ENCODE measurements at regions not wholly inside any gene's neighbourhood (a gene's known extent, or its start where the extent isn't known, plus 50 kb on each side); places are given as distances from the start of the nearest gene placed in this dataset.

DNA sequence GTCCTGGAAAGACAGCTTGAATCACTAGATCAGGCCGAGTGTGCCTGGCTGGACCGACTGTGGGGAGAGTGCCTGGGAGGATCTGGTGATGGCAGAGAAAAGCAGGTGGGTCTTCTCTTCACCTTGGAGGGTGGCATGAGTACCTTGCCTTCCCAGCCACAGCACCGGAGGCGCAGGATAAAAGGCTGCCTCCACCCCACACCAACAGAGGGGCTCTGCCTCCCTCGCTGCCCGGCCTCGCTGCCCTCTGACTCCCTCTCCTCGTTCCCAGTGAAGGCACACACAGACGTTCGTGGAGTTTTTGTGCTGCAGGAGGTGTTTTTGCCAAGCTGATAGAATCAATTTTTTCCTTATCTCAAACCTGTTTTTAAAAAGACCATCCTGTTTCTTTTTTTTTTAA is 71.4 kb upstream of the HAAO start:
- no peak for DNase-seq

DNA sequence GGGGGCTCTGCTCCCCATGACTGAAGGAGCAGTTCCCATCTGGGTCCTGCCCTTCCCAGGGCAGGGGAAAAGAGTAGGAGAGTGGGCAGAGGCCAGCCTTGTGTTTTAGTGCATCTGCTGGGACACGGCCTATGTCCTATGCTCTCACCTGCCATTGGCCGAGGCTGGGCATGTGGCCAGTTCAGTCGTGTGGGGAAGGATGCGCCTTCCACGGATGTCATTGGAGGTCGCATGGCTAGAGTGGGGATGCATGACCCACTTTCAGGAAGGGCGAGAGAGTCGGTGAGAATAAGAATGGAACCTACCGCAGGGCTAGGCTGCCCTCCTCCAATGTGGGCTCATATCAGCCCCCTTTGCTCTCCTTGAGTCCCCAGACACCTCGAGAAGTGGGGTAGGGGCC is 70.9 kb upstream of the HAAO start:
- no peak for DNase-seq

DNA sequence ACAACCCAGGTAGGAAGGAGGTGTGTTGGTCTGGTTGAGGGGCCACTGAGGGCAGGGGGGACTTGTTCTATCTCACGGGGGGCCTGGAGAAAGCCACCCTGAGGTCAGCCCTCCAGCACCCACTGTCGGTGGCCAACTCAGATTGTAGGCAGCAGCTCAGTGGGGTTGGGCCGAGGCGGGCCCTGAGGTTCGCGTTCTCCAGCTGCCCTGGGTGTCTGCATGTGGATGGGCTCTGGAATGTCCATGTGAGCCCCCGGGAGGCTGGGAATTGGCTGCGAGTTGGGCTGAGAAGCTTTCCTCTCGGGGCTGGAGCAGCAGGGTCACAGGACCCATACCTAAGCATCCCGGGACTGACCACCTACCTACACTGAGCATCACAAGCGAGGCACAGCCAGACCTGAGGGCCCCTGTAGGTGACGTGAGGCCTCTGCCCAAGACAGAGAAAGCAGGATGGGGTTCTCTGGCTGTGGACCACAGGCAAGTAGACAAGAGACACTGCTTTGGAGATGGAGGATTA is 70.3 kb upstream of the HAAO start:
- DNase-seq = no peak

DNA sequence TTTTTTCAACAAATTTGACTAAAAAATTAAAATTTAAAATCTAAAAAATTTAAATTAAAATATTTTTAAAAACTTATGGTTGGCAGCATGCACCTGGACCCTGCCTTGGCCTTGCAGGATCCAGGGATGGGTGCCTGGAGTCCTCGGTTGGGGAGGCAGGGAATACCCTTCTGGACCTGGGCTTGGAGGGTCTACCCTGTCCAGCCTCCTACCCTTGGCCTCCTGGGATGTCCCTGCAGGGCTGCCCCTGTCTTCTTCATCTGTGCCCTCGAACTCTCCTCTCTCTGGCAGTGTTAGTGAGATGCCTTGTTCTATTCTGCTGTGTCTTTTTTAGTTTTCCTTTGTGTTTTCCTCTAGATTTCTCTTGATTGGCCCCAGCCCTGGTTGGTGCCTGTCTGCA is 68.9 kb upstream of the HAAO start:
- DNase-seq = no peak

DNA sequence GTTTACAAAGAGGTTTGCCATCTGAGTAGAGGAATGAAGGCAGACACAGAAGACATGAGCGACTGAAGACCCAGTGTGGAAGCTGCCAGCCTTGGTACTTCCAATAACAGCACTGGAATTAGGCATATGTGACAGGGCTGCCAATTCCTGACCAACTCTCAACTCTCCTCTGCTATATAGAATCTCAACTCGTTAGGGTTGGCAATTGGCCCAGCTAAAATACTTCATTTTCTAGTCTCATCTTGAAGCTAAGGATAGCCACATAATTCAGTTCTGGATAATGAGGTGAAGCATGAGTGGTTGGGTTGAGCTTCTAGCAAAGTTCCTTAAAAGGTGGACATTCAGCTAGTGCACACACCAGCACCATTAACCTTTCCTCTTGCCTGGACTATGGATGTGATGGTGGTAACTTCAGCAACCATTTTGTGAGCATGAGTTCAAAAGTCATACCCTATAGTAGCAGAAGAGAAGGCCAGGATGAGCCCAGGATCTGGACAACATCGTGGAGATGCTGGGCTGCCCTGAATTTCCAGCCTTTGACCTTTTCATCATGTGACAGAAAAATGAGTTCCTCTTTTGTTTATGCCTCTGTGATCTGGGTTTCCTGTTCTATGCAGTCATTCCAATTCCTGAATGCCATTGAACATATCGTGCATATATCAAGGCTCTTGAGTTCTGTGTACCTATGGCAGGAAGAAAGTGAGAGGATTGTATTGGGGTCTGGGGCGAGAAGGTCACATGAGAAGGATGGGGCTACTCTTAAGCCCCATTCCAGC is 68.1 kb upstream of the HAAO start:
- DNase-seq = no peak

DNA sequence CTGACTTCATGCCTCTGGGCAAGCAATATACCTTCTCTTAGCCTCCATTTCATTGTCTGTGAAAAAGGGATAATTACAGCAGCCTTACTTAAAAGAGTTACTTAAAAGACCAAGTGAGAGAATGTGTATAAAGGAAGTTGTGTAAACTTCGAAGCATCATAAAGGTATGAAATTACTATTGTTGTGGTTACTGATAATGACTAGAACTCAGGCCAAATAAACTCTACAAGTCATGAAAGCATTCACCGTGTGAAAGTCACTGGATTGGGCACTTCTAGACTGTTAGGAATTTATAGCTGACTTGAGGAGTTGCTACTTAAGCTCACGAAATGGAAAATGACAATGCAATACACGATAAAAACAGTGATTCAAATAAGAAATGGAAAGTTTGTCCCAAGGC is 67.4 kb upstream of the HAAO start:
- DNase-seq = no peak

DNA sequence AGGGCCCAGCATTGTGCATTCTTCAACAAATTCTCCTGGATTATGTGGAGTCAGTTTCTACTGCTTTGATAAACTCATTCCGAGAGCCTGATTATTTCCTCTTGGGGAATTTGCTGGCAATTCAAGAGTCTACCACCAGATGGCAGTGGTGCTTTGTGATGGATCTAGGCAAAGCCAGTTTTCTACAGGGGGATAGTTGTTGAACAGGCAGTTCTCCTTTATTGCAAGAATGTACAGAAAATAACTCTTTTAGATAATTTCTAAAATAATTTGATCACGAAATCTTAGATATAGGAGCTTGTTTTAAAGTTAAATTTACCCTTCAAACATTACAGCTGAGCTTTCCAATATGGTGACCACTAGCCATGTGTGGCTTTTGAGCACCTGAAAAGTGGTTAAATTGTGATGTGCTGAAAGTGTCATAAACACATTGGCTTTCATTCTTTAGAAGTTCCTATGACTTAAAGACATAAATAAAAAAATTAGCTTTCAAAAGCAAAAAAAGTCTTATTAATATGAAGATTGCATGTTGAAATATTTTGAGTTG is 66.7 kb upstream of the HAAO start:
- DNase-seq = no peak

DNA sequence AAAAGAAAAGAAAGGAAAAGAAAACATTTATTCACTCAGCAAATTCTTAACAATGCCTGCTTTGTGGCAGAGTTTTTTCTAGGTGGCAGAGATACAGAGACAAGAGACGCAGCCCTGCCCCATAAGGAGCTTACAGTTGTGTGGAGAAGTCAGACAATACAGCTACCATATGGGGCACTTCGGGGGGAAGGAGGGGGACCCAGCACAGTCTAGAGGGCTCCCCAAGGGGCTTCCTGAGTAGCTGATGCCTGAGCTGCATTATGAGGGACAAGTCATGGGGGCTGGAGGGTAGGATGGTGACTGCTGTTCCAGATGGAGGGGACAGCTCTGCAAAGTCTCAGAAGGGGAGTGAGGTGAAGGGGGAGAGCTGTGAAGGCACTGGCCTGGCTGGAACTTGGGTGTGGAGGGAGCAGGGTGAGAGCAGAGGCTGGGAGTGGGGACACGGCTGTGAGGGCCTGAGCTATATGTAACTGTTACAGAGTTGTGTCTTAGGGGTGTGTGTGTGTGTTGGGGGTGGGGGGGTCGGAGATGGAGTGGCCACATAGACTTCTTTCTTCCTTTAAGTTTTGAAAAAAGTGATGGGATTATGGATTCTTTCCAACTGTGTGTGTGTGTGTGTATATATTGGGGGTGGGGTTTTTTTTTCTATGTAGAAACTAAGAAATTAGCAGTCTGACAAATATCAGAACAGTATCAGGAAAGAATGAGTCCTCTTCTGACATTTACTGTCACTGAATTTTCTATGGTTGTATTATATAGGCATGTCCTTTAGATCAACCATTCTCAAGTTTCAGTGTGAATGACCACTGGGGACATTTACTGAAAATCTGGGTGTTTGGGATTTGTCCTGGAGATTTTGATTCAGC is 66.0 kb upstream of the HAAO start:
- DNase-seq = no peak

DNA sequence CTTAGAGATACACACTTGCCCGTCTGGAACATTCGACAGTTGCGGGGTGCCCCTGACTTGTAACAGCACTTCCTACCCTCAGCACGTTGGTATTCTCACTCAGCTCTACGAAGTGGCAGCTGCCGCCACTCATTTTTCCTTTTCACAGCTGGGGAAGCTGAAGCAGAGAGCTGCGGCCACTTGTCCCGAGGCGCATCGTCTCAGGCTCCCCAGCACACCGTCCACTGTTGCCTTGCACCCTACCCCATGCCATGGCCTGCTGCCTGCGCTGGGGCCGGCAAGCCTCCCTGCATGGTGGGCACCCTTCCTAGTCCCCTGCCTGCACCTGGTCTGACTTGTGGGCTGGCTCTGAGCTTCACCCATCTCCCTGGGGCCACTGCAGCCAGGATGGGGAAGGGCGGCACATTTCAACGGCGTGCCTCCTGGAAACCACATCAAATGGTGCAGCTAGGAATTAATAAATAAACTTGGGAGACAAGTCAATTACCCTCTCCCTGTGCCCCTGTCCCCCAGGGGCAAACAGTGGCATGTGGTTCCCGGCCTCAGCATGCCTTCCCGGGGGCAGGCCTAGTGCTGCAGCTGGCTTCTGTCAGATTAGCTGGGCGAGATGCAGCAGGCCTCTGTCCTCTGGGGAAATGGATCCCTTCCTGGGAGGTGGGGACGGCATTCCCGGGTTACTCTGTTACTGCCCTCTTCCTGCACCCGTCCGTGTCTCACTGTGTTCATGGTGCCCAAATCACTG is 64.7 kb upstream of the HAAO start:
- DNase-seq = no peak

DNA sequence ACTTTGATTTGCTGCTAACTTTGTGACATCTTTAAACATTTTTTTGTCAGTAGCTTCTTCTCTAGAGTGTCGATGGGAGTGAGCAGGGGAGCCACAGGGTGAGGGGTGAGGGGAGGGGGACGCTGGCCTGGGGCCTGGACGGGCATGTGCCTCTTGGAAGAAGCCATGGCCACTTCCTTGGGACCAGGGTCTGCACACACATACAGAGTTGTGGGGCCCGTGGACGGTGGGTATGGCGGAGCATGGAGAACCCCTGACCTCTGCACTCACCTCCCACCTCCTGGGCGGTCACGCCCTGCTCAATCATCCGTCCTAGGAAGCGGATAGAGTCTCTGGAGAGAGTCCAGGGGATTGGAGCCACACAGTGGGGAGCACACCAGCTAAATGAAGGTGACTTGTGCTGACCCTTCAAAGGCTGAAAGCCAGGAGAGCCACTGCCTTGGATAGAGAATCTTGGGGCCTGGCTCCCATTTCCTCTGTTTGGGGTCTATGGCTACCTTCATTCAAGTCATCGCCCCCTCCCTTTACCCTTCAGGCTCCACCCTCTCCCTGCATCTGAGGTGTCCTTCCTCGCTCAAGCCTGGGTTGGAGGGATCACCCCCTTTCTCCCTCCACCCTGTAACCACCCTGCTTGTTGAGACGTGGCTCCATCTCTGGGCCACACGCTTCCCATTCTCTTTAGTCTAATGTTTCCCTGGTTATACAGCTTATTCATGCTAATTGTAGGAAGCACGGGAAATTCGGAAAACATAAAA is 63.9 kb upstream of the HAAO start:
- no peak for DNase-seq

DNA sequence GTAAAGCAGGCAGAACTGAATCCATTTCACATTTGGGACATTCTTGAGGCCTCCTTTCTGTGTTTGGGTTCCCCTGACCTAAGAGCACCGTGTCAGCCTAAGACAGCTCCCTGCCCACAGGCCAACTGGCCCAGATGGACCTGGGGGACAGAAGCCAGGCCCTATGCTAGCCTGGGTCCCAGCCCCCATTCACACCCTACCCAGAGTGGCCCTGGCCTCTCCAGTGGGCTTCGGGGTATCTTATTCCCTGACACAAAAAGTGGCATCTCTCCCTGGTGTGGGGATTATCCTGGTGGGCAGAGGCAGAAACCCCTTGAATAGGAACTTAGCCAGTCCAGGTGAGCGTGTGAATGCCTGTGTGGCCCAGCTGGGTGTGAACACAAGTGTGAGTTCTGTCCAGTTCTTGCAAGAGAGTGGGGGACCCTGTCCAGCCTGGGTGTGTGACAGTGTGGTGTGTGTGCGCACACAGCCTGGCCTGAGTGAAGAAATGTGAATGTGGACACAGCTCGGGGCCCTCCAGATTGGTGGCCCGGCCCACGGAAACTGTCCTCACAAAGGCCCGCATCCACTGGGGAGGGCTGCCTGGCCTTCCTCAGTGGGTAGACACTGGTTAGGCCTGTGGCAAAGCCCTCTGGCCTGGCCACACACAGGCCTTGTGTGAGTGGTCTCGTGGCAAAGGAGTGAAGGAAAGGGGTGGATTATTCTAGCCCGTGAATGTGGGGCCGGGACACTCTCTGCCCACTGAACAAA is 63.0 kb upstream of the HAAO start:
- DNase-seq = no peak

DNA sequence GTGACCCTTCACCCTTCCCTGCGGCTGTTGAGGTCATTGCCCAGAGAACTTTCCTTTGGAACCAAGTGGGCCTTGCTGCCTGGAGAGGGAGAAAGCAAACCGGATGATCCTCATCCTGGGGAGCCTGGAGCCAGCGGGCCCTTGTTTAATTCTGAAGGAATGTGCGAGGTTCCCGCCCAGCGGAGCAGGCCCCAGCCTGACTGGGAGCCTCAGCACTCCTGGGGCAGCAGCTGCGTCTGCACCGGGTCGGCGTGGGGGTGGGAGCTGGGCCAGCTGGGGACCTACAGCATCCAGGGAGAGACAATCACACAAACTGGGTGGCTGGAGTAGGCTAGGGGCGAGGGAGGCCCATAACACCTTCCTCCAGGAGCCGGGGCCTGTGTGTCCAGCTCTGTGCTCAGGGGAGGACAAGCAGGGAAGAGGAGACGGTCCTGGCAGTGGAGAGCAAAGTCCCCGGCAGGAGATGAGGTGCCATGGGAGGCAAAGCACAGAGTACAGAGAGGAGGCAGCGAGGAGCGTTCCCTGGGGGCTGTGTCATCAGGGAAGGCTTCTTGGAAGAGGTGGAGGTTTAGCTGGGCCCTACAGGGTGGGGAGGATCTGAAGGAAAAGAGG is 61.9 kb upstream of the HAAO start:
- no peak for DNase-seq

DNA sequence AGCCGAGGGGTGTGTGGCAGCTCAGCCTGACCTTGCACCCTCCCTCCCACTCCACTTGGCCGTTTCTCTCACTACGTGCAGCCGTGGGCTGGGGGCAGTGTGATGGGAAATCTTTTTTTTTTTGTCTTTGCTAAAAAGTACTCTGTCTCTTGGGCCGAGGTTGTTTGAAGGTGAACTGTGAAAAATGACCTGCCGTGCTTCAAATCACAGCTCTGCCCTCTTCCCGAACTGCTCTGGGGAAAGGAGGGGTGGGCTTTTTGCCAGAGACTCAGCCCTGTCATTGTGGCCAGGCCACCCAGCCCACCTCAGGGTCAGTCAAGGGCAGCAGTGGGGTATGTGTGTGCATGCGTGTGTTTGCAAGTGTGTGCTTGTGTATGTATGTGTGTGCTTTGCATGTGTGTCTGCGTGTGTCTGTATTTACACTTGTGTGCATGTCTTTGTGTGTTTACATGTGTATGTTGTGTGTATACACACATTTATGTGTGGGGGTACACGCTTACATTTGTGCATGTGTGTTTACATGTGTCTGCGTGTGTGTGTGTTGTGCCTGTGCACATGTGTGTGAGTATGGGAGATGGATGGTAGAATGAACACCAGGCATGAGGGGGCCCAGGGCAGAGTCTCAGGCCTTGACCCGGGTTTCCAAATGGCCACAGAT is 61.3 kb upstream of the HAAO start:
- DNase-seq = no peak

DNA sequence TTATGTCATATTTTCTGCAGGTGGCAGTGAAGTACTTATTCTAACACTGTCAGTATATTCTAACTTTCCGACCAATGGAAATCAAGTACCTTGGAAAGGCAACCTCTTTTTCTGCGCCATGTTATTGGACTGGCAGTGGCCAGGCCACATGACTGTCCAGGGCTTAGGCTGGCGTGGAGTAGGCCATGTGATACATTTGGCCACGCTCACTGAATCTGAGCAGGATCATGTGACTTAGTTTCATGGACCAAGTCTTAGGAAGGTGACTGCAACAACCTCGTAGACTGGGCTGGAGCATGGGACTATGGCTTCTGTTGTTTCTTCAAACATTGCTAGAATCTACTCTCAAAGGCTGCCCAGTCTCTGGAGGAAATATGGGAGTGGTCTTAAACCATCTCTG is 60.4 kb upstream of the HAAO start:
- DNase-seq = no peak

DNA sequence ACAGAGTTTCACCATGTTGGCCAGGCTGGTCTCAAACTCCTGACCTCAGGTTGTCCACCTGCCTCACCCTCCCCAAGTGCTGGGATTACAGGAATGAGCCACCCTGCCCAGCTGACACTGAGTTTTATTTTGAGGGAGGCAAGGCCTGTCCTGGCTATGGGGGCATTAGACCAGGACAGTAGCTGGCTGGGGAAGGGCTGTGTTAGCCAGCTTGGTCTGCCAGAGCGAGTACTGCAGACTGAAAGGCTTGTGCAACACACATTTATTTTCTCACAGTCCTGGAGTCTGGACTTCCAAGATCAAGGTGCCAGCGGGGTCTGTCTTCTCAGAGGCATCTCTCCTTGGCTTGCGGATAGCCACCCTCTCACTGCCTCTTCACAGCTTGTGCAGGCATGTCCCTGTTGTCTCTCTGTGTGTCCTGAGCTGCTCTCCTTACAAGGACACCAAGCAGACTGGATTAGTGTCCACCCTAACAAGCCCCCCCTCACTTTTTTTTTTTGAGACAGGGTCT is 59.4 kb upstream of the HAAO start:
- no peak for DNase-seq

DNA sequence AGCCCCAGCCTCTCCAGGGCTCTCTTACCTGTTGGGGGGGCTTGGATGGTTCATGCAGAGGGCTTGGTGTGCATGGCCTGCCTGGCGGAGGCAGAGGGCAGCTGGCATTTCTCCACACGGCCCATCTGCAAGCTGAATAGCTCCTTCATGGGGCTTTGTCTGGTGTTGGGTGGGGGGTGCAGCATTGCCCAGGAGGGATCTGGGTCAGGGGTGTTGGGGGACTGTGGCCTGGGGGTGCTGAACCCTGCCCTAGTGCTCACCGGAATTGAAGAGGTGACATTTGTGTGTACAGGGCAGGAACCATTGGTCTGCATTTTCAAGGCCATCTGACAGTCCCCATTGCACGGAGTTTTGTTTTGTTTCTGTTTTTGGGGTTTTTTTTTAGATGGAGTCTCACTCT is 58.8 kb upstream of the HAAO start:
- no peak for DNase-seq

DNA sequence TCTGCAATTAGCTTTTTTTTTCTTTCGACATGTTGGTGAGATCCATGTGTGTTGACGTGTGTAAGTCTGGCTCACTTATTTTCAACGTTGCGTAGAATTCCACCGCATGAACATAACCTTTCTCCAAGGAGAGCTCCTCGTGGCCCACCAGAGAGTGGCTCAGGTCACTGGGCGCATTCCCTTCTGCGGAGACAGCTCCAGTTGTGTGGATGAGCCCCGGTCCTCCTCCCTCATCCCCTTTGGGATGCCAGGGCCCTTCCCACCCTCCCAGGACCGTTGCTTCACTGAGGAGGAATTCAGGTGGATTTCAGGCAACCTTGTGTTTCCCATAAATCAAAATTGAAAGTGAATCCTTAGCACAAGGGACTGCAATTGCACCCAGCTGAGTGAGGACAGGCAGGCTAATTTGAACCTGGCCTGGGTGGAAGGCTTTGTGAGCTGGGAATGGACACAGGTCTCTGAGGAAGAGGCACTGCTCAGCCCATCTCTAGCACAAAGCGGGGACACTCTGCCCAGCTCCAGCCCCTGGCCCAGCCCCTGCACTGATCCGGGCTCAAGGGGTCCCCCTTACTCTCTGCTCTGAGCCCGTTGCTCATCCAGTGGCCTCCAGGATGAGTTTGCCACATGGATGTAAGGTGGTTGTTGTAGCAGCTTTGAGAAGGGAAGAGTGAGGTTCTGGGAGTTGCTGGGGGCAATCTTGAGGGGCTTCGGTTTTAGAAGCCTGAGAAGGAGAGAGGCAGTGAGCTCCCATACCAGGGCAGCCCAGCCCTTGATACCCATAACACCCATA is 57.8 kb upstream of the HAAO start:
- no peak for DNase-seq

DNA sequence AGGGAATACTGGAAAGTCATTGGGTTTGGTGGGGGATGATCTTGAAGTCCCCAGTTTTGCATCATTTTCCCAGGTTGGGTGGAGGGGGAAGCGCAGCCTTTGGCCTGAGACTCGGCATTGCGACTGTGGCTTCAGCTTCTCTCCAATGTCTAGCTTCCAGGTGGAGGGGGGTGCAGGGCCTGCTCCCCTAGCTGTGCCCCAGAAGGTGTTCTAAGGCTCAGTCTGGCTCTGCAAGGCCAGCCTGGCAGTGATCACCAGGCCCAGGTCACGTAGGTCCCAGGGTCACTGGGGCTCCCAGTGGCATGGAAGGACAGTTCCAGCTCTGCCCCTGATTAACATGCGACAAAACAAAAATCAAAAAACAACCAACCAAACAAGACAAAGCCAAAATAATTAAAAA is 56.9 kb upstream of the HAAO start:
- DNase-seq = no peak

DNA sequence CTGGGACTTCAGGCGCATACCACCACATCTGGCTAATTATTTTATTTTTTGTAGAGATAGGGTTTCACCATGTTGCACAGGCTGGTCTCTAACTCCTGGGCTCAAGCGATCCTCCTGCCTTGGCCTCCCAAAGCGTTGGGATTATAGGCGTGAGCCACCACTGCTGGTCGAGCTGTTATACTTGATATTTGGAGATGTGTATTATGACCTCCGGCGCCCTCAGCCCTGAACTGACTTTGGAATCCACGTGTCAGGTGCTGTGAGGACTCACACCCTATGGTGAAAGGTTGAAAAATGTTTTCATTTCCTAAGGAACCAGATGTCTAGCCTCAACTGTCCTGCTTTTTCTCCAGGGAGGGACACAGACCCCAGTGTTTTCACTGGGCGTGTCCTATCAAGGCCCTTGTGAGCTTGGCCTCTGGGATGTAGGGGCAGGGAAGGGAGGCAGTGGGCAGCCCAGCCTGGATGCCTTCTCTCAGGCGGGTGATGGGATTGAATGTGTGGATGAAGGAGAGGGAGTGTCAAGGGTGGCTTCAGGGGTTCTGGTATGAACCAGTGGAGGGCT is 56.4 kb upstream of the HAAO start:
- DNase-seq = no peak
